ENCODE measurements at regions not wholly inside any gene's neighbourhood (a gene's known extent, or its start where the extent isn't known, plus 50 kb on each side); places are given as distances from the start of the nearest gene placed in this dataset.

- TF ChIP-seq GATA2 (IDR thresholded peaks at IDR 0.05; ENCODE audit: low read depth, low read length) (no peak), GATA3 (IDR thresholded peaks at IDR 0.05; ENCODE audit: low read depth, low read length) (no peak)
These were observed 114.9 kb upstream of the TMTC4 start for GRCh38 chr13:100789481-100789880.
